ENCODE measurements at regions not wholly inside any gene's neighbourhood (a gene's known extent, or its start where the extent isn't known, plus 50 kb on each side); places are given as distances from the start of the nearest gene placed in this dataset.

GRCh38 chr11:93089474-93090102 lies 108.2 kb downstream of the SLC36A4 start:
- no peaks in the 10 kb centered on the region for H3K9me3 ChIP-seq
- TF ChIP-seq POLR2A (IDR thresholded peaks at IDR 0.05): no peak
- peak in 1 of 4 experiments; percentile 13 for TF ChIP-seq CTCF (IDR thresholded peaks at IDR 0.05)
- H3K27me3 ChIP-seq: no peaks in the 10 kb centered on the region
- no peaks in the 10 kb centered on the region for H3K36me3 ChIP-seq
- no peak overlapping the region for H3K4me3 ChIP-seq
- DNase-seq: no peak
- intact Hi-C loops (cut with DNase I; ENCODE audit: low total_unique reads): no loop called here
- no peaks in the 10 kb centered on the region for H3K4me1 ChIP-seq
- H3K27ac ChIP-seq: no peak overlapping the region
